ENCODE measurements at regions not wholly inside any gene's neighbourhood (a gene's known extent, or its start where the extent isn't known, plus 50 kb on each side); places are given as distances from the start of the nearest gene placed in this dataset.
"Not testable (repeated sequence)": the region's sequence is repeated elsewhere in the genome, so short reads cannot be mapped to it uniquely, and the experiment has no call there.

DNA sequence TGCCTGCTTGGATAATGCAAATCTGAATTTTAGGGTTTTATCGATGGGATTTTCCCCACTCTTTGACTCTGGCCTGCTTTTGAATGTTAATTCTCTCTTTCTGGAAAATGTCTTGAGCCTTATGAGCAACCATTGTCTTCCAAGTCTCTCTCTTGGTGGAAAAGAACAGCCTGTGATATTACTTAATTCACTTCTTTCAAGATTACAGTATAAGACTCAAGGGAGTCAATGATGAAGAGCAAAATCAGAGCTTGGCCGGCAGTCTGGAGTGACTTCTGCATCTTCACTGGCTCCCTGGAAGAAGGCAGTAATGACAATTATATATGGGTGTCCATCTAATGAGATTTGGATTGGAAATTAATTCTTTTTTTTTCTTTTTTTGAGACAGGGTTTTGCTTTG, 122.9 kb upstream of the ZEB2 start:
- no peak overlapping the region for H3K4me3 ChIP-seq
- TF ChIP-seq POLR2A (IDR thresholded peaks at IDR 0.05), result no peak
- TF ChIP-seq, protein P1, sequence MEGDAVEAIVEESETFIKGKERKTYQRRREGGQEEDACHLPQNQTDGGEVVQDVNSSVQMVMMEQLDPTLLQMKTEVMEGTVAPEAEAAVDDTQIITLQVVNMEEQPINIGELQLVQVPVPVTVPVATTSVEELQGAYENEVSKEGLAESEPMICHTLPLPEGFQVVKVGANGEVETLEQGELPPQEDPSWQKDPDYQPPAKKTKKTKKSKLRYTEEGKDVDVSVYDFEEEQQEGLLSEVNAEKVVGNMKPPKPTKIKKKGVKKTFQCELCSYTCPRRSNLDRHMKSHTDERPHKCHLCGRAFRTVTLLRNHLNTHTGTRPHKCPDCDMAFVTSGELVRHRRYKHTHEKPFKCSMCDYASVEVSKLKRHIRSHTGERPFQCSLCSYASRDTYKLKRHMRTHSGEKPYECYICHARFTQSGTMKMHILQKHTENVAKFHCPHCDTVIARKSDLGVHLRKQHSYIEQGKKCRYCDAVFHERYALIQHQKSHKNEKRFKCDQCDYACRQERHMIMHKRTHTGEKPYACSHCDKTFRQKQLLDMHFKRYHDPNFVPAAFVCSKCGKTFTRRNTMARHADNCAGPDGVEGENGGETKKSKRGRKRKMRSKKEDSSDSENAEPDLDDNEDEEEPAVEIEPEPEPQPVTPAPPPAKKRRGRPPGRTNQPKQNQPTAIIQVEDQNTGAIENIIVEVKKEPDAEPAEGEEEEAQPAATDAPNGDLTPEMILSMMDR (IDR thresholded peaks at IDR 0.05), result no peak
- H3K27ac ChIP-seq, result no peak overlapping the region
- no peaks in the 10 kb centered on the region for H3K36me3 ChIP-seq
- no peaks in the 10 kb centered on the region for H3K4me1 ChIP-seq
- H3K27me3 ChIP-seq, result no peaks in the 10 kb centered on the region
- intact Hi-C loops (cut with DNase I; ENCODE audit: low total_unique reads), result no loop called here
- no peak for DNase-seq
- H3K9me3 ChIP-seq, result no peaks in the 10 kb centered on the region

DNA sequence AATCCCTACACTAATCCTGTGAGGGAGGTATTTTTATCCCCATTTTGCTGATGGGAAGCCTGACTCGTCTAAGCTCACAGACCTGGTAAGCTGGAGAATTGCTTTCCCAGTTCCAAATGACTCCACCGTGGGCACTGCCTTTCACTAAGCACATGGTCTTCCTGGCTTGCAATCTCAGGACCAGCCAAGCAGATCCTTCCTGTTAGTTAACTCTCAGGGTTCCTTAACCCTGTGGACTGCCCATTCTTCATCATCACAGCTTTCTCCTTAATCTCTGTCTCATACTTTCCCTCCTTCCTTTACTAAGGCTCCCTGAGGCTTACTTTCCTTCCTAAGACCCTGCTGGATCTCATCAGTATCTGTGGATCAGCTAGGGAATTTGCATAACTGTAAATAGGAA, 122.2 kb upstream of the ZEB2 start:
- H3K9me3 ChIP-seq, result no peaks in the 10 kb centered on the region
- no peaks in the 10 kb centered on the region for H3K36me3 ChIP-seq
- no peak overlapping the region for H3K27ac ChIP-seq
- TF ChIP-seq, protein P1 (IDR thresholded peaks at IDR 0.05), result no peak
- no peak for TF ChIP-seq POLR2A (IDR thresholded peaks at IDR 0.05)
- H3K4me3 ChIP-seq, result no peak overlapping the region
- DNase-seq, result no peak
- no peaks in the 10 kb centered on the region for H3K27me3 ChIP-seq
- no peaks in the 10 kb centered on the region for H3K4me1 ChIP-seq
- intact Hi-C loops (cut with DNase I; ENCODE audit: low total_unique reads), result no loop called here

DNA sequence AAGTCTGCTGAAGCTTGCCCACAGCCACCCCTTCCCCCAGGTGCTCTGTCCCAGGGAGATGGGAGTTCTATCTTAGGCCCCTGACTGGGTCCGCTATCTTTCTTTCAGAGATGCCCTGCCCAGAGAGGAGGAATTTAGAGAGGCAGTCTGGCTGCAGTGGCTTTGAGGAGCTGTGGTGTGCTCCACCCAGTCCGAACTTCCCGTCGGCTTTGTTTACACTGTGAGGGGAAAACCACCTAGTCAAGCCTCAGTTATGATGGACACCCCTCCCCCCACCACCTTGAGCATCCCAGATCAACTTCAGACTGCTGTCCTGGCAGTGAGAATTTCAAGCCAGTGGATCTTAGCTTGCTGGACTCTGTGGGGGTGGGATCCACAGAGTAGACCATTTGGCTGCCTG, 118.3 kb upstream of the ZEB2 start:
- H3K4me1 ChIP-seq; H3K4me3 ChIP-seq; H3K9me3 ChIP-seq; H3K36me3 ChIP-seq; H3K27ac ChIP-seq; DNase-seq; H3K27me3 ChIP-seq; intact Hi-C loops (cut with DNase I; ENCODE audit: low total_unique reads): not testable (repeated sequence)

DNA sequence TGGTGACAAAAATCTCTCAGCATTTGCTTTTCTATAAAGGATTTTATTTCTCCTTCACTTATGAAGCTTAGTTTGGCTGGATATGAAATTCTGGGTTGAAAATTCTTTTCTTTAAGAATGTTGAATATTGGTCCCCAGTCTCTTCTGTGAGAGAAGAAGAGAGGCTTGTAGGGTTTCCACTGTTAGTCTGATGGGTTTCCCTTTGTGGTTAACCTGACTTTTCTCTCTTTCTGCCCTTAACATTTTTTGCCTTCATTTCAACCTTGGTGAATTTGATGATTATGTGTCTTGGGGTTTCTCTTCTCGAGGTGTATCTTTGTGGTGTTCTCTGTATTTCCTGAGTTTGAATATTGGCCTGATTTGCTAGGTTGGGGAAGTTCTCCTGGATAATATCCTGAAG, 116.9 kb upstream of the ZEB2 start:
- H3K27ac ChIP-seq; H3K36me3 ChIP-seq; intact Hi-C loops (cut with DNase I; ENCODE audit: low total_unique reads); H3K9me3 ChIP-seq; DNase-seq; H3K27me3 ChIP-seq; H3K4me1 ChIP-seq; H3K4me3 ChIP-seq: not testable (repeated sequence)

DNA sequence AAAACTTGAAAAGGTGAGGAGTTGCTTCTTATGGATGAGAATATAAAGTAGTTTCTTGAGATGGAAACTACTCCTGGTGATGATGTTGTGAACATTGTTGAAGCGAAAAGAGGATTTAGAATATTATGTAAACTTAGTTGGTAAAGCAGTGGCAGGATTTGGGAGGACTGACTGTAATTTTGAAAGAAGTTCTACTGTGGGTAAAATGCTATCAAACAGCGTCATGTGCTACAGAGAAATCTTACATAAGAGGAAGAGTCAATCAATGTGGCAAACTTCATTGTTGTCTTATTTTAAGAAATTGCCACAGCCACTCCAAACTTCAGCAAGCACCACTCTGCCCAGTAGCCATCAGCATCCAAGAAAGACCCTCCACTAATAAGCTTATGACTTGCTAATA, 112.9 kb upstream of the ZEB2 start:
- H3K27me3 ChIP-seq, result no peaks in the 10 kb centered on the region
- H3K9me3 ChIP-seq, result no peaks in the 10 kb centered on the region
- no peak for DNase-seq
- intact Hi-C loops (cut with DNase I; ENCODE audit: low total_unique reads), result no loop called here
- H3K4me1 ChIP-seq, result no peaks in the 10 kb centered on the region
- H3K27ac ChIP-seq, result no peak overlapping the region
- TF ChIP-seq POLR2A (IDR thresholded peaks at IDR 0.05), result no peak
- TF ChIP-seq, protein P1 (IDR thresholded peaks at IDR 0.05), result no peak
- H3K36me3 ChIP-seq, result no peaks in the 10 kb centered on the region
- no peak overlapping the region for H3K4me3 ChIP-seq

DNA sequence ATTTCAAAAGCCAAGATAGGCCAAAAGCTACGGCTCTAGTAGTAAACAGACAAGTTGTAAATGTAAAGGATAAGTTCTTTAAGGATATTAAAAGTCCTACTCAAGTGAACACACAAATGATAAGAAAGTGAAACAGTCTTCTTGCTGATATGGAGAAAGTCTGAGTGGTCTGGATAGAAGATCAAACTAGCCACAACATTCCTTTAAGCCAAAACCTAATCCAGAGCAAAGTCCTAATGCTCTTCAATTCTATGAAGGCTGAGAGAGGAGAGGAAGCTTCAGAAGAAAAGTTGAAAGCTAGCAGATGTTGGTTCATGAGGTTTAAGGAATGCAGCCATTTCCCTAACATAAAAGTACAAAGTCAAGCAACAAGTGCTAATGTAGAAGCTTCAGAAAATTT, 111.7 kb upstream of the ZEB2 start:
- no peaks in the 10 kb centered on the region for H3K27me3 ChIP-seq
- no peak overlapping the region for H3K27ac ChIP-seq
- H3K36me3 ChIP-seq, result no peaks in the 10 kb centered on the region
- intact Hi-C loops (cut with DNase I; ENCODE audit: low total_unique reads), result no loop called here
- H3K4me1 ChIP-seq, result no peaks in the 10 kb centered on the region
- H3K4me3 ChIP-seq, result no peak overlapping the region
- no peak for DNase-seq
- TF ChIP-seq POLR2A (IDR thresholded peaks at IDR 0.05), result no peak
- TF ChIP-seq, protein P1 (IDR thresholded peaks at IDR 0.05), result no peak
- no peaks in the 10 kb centered on the region for H3K9me3 ChIP-seq

All from uterus (tissue), 3 donors.